ENCODE measurements at regions not wholly inside any gene's neighbourhood (a gene's known extent, or its start where the extent isn't known, plus 50 kb on each side); places are given as distances from the start of the nearest gene placed in this dataset.

- no peak overlapping the region for H2AK9ac ChIP-seq (replicated peaks; ENCODE audit: low read depth, low read length, poor library complexity)
- H3K9me1 ChIP-seq (ENCODE audit: insufficient read depth, low read length), result 0 out of 2 replicates have a peak, but pooled peaks cover 3% of the 10 kb centered on the region
- ChIA-PET POLR2A (ENCODE audit: unreplicated experiment) (no interaction called here), CTCF (interaction anchor here (0.6 kb wide), 1 partner anchor 128 kb away, joined by 4 read pairs; no protein-coding TSS in a partner anchor)
- H2BK15ac ChIP-seq (ENCODE audit: low read depth, low read length), result no peak overlapping the region
- no peak overlapping the region for H3K4me2 ChIP-seq (ENCODE audit: low read depth, low read length)
- intact Hi-C loops (cut with micrococcal nuclease) (loop anchor here (2.0 to 5.0 kb wide), 3 partner anchors 96 to 412 kb away; no protein-coding TSS in a partner anchor), in situ Hi-C loops (cut with MboI; ENCODE audit: low sequenced_read_pairs) (no loop called here), dilution Hi-C loops (cut with HindIII; ENCODE audit: low sequenced_read_pairs, unreplicated experiment) (no loop called here)
- H4K5ac ChIP-seq (ENCODE audit: low read depth, low read length), result no peak overlapping the region
- peak overlapping the region; percentile 3; the same call in 1 of the 2 replicates for H2BK120ac ChIP-seq (ENCODE audit: low read depth, low read length)
- H3K56ac ChIP-seq (ENCODE audit: extremely low read depth, insufficient read depth, low read length), result no peak overlapping the region
- TF ChIP-seq MAZ (IDR thresholded peaks at IDR 0.05; ENCODE audit: borderline replicate concordance, low read depth, low read length) (no peak), ELK1 (IDR thresholded peaks at IDR 0.05; ENCODE audit: borderline replicate concordance, low read depth, low read length) (no peak), POLR2A (IDR thresholded peaks at IDR 0.05; ENCODE audit: low read depth, low read length) (no peak), CEBPB (IDR thresholded peaks at IDR 0.05; ENCODE audit: low read depth, low read length) (no peak), SMC3 (IDR thresholded peaks at IDR 0.05; ENCODE audit: low read depth, low read length) (no peak), BHLHE40 (IDR thresholded peaks at IDR 0.05; ENCODE audit: low read depth, low read length) (no peak)
- H3K4ac ChIP-seq (ENCODE audit: low read depth, low read length), result no peak overlapping the region; the same call in 1 of the 2 replicates
- H2BK20ac ChIP-seq (ENCODE audit: low read depth, low read length), result peak overlapping the region; percentile 20
- H3K27ac ChIP-seq (ENCODE audit: insufficient read depth, low read length), result no peak overlapping the region
- H3K27me3 ChIP-seq (ENCODE audit: control insufficient read depth, insufficient read depth, low read length), result no peaks in the 10 kb centered on the region
- ATAC-seq (ENCODE audit: low read depth) (no peak), DNase-seq (no peak)
- 100% methylated on average over 2 of the region's 5 CpGs; no CpG with 5 or more reads in 1 of the 2 experiments for WGBS, 2 experiments (ENCODE audit: extremely low coverage in 2 of 2, insufficient read length in 1 of 2)
- peaks cover 14% of the 10 kb centered on the region for H3K4me1 ChIP-seq (ENCODE audit: control insufficient read depth, insufficient read depth, low read length)
- no peak overlapping the region for H4K91ac ChIP-seq (ENCODE audit: insufficient read depth, low read depth, low read length)
- H3K36me3 ChIP-seq (ENCODE audit: control insufficient read depth, insufficient read depth, low read length), result no peaks in the 10 kb centered on the region
- no peak overlapping the region for H4K8ac ChIP-seq (ENCODE audit: low read depth in 2 of 2, low read length in 2 of 2)
- H3K14ac ChIP-seq (replicated peaks; ENCODE audit: low read depth, low read length), result no peak overlapping the region
- peaks cover 3% of the 10 kb centered on the region for H3K9me3 ChIP-seq (ENCODE audit: control insufficient read depth, insufficient read depth, low read length)
- no TSS peak for BruUV-seq (replicated peaks)
- no peak overlapping the region for H3K23ac ChIP-seq (ENCODE audit: low read depth, low read length)
- H3K4me3 ChIP-seq (ENCODE audit: insufficient read depth, low read depth, low read length), result no peak overlapping the region
- H4K20me1 ChIP-seq (ENCODE audit: insufficient read depth, low read length), result no peaks in the 10 kb centered on the region
- no peak overlapping the region for H3K9ac ChIP-seq (ENCODE audit: low read depth, low read length)
- H3K79me1 ChIP-seq (ENCODE audit: low read depth in 1 of 2, low read length in 2 of 2), result no peaks in the 10 kb centered on the region
- no peak overlapping the region for H2BK5ac ChIP-seq (ENCODE audit: low read depth, low read length, poor library complexity, severe bottlenecking)
- H3K18ac ChIP-seq (ENCODE audit: low read depth, low read length), result no peak overlapping the region
- H2AK5ac ChIP-seq (ENCODE audit: low read depth, low read length), result peak overlapping the region; percentile 56
- peak overlapping the region; percentile 34 for H2AFZ ChIP-seq (replicated peaks; ENCODE audit: low read length, poor library complexity)
Measured at GRCh38 chr12:116430911-116431565, 128.1 kb upstream of the MAP1LC3B2 start.

All from IMR-90 (cell line).